ENCODE measurements at regions not wholly inside any gene's neighbourhood (a gene's known extent, or its start where the extent isn't known, plus 50 kb on each side); places are given as distances from the start of the nearest gene placed in this dataset.

DNA sequence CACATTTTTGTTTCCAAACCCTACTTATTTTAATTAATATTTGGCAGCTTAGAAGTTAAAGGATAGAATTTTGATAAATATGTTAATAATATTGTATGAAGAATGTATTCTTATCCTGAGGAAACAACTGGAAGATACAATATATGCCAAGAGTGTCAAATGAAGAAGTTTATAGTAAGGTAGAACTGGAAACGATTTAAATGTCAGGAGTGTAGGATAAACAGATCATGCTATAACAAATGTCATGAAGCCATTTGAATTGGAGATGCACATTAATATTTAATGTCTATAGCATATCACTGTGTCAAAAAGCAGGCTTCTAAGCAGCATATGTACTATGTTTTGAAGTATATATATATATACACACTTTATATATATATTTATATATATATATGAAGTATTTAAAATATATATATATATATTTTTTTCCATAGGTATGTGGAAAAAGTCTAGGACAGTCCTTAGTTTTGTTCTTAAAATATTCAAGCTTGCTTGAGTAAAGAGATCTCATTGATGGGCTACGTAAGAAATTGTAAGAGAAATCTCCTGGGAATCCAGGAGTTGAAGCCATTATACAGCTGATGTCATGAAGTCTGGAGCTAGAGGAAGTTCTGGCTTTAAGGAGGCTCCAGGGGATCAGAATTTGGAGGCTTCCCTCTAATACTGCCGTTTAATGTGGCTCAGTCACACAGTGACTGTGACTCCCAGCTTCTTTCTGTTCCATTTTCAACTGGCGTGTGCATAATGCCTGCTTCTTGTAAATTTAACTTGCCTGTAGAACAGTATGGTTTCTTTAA is 79.9 kb upstream of the MYCBP2 start:
- TF ChIP-seq POLR2A (IDR thresholded peaks at IDR 0.05), result no peak
- Histone ChIP-seq H3K4me3 (no peak overlapping the region), H3K27ac (no peak overlapping the region), H3K9me3 (replicated peaks in 1 of 3) (no peaks in the 10 kb centered on the region), H3K4me1 (replicated peaks in 1 of 2) (no peaks in the 10 kb centered on the region), H3K36me3 (replicated peaks in 1 of 2) (no peaks in the 10 kb centered on the region), H3K27me3 (no peaks in the 10 kb centered on the region)
- DNase-seq, result no peak
- WGBS, 4 donors, result 78 to 84% (median 81%) methylated on average over 4 of the region's 4 CpGs
- intact Hi-C loops (cut with DNase I), result no loop called here

GRCh38 chr13:77398825-77399620 is 72.1 kb upstream of the MYCBP2 start:
- Histone ChIP-seq H3K9me3 (replicated peaks in 1 of 3) (no peaks in the 10 kb centered on the region), H3K27me3 (no peaks in the 10 kb centered on the region), H3K27ac (no peak overlapping the region), H3K4me1 (replicated peaks in 1 of 2) (no peaks in the 10 kb centered on the region), H3K4me3 (no peak overlapping the region), H3K36me3 (replicated peaks in 1 of 2) (no peaks in the 10 kb centered on the region)
- TF ChIP-seq POLR2A (IDR thresholded peaks at IDR 0.05), result no peak
- TF ChIP-seq, protein P1, sequence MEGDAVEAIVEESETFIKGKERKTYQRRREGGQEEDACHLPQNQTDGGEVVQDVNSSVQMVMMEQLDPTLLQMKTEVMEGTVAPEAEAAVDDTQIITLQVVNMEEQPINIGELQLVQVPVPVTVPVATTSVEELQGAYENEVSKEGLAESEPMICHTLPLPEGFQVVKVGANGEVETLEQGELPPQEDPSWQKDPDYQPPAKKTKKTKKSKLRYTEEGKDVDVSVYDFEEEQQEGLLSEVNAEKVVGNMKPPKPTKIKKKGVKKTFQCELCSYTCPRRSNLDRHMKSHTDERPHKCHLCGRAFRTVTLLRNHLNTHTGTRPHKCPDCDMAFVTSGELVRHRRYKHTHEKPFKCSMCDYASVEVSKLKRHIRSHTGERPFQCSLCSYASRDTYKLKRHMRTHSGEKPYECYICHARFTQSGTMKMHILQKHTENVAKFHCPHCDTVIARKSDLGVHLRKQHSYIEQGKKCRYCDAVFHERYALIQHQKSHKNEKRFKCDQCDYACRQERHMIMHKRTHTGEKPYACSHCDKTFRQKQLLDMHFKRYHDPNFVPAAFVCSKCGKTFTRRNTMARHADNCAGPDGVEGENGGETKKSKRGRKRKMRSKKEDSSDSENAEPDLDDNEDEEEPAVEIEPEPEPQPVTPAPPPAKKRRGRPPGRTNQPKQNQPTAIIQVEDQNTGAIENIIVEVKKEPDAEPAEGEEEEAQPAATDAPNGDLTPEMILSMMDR (IDR thresholded peaks at IDR 0.05), result no peak
- WGBS, 4 donors, result 49 to 60% (median 51%) methylated on average over 3 of the region's 3 CpGs
- peak in 6 of 7 donors; percentile 22 to 53 (median 40) for DNase-seq
- intact Hi-C loops (cut with DNase I), result no loop called here

DNA sequence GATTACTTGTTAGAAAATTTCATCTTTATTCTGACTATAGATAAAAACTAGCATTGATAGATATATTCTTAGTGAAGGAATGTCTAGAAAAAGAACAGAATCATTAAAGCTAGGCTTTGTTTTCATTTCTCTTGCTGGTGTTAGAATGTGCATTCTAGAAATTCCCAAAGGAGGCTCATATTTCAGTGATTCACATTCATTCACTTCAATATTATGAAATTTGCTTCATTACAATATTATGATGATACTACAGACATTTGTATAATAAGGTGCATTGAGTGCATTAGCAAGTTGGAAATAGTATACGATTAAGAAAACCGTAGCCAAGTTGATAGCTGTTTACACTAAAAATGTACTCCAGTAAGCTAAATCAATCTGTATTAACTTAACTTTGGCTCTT is 70.7 kb upstream of the MYCBP2 start:
- DNase-seq, result no peak
- WGBS, 4 donors, result 85 to 93% (median 90%) methylated on average over 2 of the region's 2 CpGs

GRCh38 chr13:77391475-77391874 is 64.6 kb upstream of the MYCBP2 start:
- intact Hi-C loops (cut with DNase I), result no loop called here
- Histone ChIP-seq H3K36me3 (replicated peaks in 1 of 2) (no peaks in the 10 kb centered on the region), H3K9me3 (replicated peaks in 1 of 3) (no peaks in the 10 kb centered on the region), H3K4me1 (replicated peaks in 1 of 2) (no peaks in the 10 kb centered on the region), H3K27me3 (no peaks in the 10 kb centered on the region), H3K4me3 (no peak overlapping the region), H3K27ac (no peak overlapping the region)
- TF ChIP-seq POLR2A (IDR thresholded peaks at IDR 0.05), result no peak
- TF ChIP-seq, protein P1 (IDR thresholded peaks at IDR 0.05), result no peak
- no peak for DNase-seq

More for the DNA sequence above, 70.7 kb upstream of the MYCBP2 start:
- Histone ChIP-seq H3K27ac (no peak overlapping the region), H3K4me1 (replicated peaks in 1 of 2) (no peaks in the 10 kb centered on the region), H3K9me3 (replicated peaks in 1 of 3) (no peaks in the 10 kb centered on the region), H3K4me3 (no peak overlapping the region), H3K27me3 (no peaks in the 10 kb centered on the region), H3K36me3 (replicated peaks in 1 of 2) (no peaks in the 10 kb centered on the region)
- no peak for TF ChIP-seq POLR2A (IDR thresholded peaks at IDR 0.05)
- TF ChIP-seq, protein P1 (IDR thresholded peaks at IDR 0.05), result no peak
- intact Hi-C loops (cut with DNase I), result no loop called here

Measured in adrenal gland (tissue), 9 donors.